Fibroblast of skin of back (primary cell): ENCODE measurements at regions not wholly inside any gene's neighbourhood (a gene's known extent, or its start where the extent isn't known, plus 50 kb on each side); places are given as distances from the start of the nearest gene placed in this dataset.

ENCODE experiments used
- DNase-seq: peaks from one replicate; pipeline ENCODE4 v3.0.0-alpha.2; 2013

- peak; percentile 66 for DNase-seq
Observed at GRCh38 chr2:220227266-220227920, 600.0 kb downstream of the SLC4A3 start.

GRCh38 chr2:220228310-220229006 lies 601.0 kb downstream of the SLC4A3 start:
- DNase-seq, result peak; percentile 95

- DNase-seq, result no peak
Observed at GRCh38 chr2:220240641-220241040, 613.2 kb downstream of the SLC4A3 start.

DNA sequence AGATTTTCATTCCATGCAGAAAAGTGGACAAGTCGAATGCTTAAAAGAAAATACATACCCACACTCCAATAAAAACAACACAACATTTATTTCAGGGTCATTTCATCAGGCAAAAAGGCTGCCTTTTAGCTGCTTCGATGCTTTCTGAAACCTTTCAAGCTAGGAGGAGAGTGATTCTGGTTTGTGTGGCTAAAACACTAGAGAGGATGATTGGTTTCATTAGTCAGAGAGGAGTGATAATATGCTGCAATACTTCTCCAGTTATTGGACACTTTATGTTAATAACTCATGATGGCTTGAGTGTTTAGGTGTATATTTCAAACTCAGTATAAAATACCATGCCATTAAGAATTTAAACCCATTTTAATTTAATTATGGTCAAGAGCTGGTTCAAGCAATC lies 614.0 kb downstream of the SLC4A3 start:
- DNase-seq, result no peak

GRCh38 chr2:220243571-220243970 lies 616.1 kb downstream of the SLC4A3 start:
- peak; percentile 13 for DNase-seq

- peak; percentile 5 for DNase-seq
Observed at GRCh38 chr2:220246386-220246785, 619.0 kb downstream of the SLC4A3 start.

DNA sequence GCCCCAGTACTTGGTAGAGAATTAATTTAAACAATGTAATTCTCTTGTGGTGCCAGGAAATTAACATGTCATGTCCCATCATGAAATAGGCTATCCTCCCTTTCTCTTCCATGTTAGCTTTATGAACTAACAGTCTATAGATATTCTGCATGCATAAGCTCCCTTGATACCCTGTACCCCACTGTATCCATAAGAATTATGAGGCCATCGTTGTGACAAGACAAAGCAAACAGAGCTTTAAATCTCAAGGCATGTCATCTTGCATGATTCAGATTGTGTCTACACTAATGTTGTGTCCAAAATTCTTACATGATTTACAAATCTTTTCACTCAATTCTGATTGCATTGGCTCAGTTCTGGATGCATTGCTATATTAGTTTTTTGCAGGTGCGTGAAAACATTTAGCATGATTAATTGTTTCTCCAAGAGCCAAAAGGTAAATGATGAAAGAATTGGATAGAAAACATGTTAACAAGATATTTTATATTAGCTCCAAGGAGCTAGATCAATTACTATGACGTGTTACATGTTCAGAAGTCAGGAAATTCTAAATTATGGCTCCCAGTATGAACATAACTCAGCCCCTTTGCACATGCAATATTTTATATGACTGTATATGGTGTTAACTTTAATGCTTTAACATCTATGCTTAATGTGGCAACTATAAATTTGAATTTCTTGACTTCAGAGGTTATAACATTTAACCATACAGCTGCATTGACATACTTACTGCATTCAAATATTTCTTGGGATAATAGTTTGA lies 620.3 kb downstream of the SLC4A3 start:
- DNase-seq, result no peak

- DNase-seq, result no peak
Observed at GRCh38 chr2:220259662-220260061, 632.2 kb downstream of the SLC4A3 start.

GRCh38 chr2:220263300-220263699 lies 635.9 kb downstream of the SLC4A3 start:
- no peak for DNase-seq

- no peak for DNase-seq
Observed at GRCh38 chr2:220269367-220269766, 641.9 kb downstream of the SLC4A3 start.

- no peak for DNase-seq
Observed at GRCh38 chr2:220270481-220271070, 643.1 kb downstream of the SLC4A3 start.

DNA sequence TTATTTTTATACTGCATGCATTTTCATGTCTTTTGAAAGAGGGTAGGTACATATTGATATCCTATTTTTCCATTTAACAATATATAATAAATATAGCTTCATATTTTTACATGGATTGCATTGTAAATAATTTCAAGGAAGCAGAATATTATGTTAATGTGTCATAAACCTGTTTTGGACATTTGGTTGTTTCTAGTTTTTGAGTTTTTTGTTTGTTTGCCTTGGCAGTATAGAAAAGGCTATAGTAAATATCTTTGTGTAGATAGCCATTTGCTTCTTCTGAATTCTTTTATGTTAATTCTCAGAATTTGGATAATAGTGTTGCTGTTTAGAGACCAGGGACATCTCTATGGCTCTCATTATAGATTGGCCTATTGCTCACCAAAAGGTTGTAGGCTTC lies 645.2 kb downstream of the SLC4A3 start:
- no peak for DNase-seq

GRCh38 chr2:220273082-220273481 lies 645.7 kb downstream of the SLC4A3 start:
- DNase-seq, result no peak

DNA sequence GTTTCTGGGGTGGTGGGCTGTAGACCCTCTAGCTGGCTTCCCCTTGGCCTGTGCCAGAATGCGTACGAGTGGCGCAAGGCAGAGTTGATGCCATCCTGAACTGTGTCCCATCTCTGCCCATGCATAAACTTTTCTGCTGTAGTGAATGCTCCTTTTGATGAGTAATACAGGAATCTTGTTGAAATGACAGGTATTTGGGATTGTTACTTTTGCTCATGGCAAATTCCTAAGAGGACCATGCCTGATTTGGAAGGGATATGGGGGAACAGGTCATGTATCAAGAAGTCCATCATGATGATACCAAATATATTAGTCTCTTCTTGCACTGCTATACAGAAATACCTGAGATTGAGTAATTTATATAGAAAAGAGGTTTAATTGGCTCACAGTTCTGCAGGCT lies 648.0 kb downstream of the SLC4A3 start:
- no peak for DNase-seq

GRCh38 chr2:220276741-220277444 lies 649.5 kb downstream of the SLC4A3 start:
- DNase-seq, result peak; percentile 40

- DNase-seq, result peak; percentile 56
Observed at GRCh38 chr2:220277445-220277975, 650.1 kb downstream of the SLC4A3 start.

- no peak for DNase-seq
Observed at GRCh38 chr2:220278022-220278421, 650.6 kb downstream of the SLC4A3 start.

- peak; percentile 88 for DNase-seq
Observed at GRCh38 chr2:220279372-220279771, 651.9 kb downstream of the SLC4A3 start.

DNA sequence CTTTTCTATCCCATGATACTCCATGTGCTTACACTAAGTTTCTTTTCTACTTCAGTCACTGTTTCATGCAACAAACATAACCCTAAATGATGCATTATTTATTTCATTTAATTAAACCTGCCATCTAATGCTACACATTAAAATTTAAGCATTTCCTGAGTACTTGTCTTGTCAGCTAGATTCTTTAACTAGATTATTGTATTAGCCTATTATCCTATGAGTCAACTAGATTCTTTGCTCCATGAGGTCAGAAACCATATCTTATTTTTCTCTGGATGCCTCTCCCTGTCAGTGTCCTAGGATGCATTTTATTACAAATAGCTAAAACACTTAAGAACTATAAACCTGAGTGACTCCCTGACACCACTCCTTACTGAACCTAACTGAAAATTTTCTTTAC lies 652.4 kb downstream of the SLC4A3 start:
- DNase-seq, result peak; percentile 69

- no peak for DNase-seq
Observed at GRCh38 chr2:220280736-220281135, 653.3 kb downstream of the SLC4A3 start.

GRCh38 chr2:220281771-220282170 lies 654.3 kb downstream of the SLC4A3 start:
- peak; percentile 3 for DNase-seq

- no peak for DNase-seq
Observed at GRCh38 chr2:220282236-220282635, 654.8 kb downstream of the SLC4A3 start.
